IPS-NIHi7 (cell line): ENCODE measurements at regions not wholly inside any gene's neighbourhood (a gene's known extent, or its start where the extent isn't known, plus 50 kb on each side); places are given as distances from the start of the nearest gene placed in this dataset.
"Not testable (repeated sequence)": the region's sequence is repeated elsewhere in the genome, so short reads cannot be mapped to it uniquely, and the experiment has no call there.

Experiments used
- DNase-seq: peaks from one replicate; pipeline ENCODE4 v3.0.0; 2012; ENCODE audit warnings: mixed read lengths; ENCODE audit errors: extremely low spot score

- not testable (repeated sequence) for DNase-seq
Measured at GRCh38 chr10:109809954-109810353, 113.4 kb downstream of the XPNPEP1 start.

GRCh38 chr10:109801191-109801590 is 122.1 kb downstream of the XPNPEP1 start:
- DNase-seq, result not testable (repeated sequence)

- no peak for DNase-seq
Measured at GRCh38 chr10:109790647-109791046, 132.7 kb downstream of the XPNPEP1 start.

- DNase-seq, result no peak
Measured at GRCh38 chr10:109784236-109784635, 139.1 kb downstream of the XPNPEP1 start.

GRCh38 chr10:109783286-109783685 is 140.0 kb downstream of the XPNPEP1 start:
- DNase-seq, result no peak

DNA sequence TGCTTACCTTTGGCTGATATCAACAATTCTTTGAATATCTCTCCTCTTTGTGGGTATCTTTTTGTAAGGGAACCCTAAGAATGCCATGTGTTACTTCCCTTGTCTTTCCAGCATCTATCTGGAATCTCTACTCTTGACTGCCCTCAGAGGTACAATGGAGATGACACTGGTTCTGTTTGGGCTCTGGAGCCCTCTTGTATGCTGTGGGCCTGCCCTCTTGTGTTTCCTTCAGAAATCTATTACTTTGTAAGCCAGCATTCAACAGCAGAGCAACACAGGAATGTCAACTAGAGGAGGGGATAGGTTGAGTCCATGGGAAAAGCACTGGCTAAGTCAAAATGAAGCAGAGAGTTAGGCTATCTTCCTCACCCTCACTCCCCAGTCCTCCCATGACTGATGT is 142.3 kb downstream of the XPNPEP1 start:
- DNase-seq, result no peak

DNA sequence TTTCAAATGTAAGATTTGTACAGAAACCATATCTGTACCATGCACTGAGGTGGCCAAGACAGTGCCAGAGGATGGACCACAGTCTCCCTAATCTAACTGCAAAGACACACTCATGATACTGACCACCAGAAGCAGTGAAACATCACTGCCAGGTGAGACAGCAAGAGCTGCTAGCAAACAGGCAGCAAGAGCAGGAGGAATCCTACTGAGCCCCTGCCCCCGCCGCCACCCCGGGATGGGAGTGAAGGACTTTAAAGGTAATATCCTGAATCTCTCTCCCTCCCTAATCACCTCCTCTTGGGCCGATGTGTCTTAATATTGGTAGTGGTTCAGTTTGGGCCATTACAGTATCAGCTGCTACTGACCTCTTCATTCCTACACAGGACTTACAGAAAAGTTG is 144.3 kb downstream of the XPNPEP1 start:
- DNase-seq, result no peak

- DNase-seq, result no peak
Measured at GRCh38 chr10:109774121-109774440, 149.2 kb downstream of the XPNPEP1 start.

- DNase-seq, result peak; percentile 45
Measured at GRCh38 chr10:109773288-109774120, 149.8 kb downstream of the XPNPEP1 start.

DNA sequence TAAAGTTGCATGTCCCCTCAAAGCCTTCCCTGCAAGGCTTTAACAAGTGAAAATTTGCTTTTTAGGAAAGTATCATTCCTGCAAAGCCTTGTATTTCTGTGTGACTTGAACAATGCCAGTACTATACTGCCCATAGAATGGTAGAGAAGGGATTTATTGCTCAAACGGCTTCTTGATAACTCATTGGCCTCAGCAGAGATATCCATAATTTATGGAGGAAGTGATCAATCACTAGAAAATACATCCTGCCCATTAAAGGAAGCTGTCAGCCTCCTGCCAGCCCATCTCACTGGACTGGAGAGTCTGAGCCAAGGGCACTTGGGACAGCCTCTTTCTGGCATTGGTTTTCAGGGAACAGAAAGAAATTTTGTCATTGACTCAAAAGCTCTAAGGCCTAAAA is 152.6 kb downstream of the XPNPEP1 start:
- DNase-seq, result no peak

- no peak for DNase-seq
Measured at GRCh38 chr10:109769966-109770365, 153.3 kb downstream of the XPNPEP1 start.

DNA sequence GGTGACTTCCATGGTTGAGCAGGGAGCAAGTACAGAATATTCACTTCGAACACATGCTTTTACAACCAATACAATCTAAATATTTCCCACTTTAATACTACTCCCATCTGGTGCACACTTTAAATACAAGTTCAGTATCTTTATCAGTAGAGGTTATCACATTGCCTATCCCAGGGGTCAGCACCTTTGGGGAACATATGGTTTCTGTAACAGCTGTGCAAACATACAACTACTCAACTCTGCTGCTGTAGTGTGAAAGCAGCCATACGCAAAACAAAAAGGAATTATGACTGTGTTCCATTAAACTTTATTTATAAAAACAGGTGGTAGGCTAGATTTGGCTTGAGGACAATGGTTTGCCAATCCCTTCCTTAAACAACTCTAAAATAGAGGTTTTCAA is 157.5 kb downstream of the XPNPEP1 start:
- no peak for DNase-seq

- no peak for DNase-seq
Measured at GRCh38 chr10:109762555-109762954, 160.8 kb downstream of the XPNPEP1 start.

- not testable (repeated sequence) for DNase-seq
Measured at GRCh38 chr10:109757670-109758069, 165.6 kb downstream of the XPNPEP1 start.

DNA sequence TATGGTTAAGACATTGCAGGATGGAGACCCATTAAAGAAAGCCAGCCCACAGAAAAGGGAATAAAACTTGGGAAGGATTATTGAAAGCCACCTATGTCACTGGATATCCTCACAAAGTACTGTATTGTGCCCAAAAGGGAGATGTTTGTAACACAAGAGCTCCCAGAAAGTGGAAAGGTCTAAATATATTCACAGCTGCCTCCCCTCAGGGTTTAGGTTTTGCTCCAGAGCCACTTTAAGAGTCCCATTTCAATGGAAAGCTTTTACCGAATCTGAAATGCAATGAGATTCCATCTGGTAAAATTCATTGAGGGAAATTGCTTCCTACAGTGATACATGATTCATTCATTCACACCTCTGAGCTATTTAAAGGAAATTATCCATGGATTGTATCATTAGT is 176.4 kb downstream of the XPNPEP1 start:
- no peak for DNase-seq

DNA sequence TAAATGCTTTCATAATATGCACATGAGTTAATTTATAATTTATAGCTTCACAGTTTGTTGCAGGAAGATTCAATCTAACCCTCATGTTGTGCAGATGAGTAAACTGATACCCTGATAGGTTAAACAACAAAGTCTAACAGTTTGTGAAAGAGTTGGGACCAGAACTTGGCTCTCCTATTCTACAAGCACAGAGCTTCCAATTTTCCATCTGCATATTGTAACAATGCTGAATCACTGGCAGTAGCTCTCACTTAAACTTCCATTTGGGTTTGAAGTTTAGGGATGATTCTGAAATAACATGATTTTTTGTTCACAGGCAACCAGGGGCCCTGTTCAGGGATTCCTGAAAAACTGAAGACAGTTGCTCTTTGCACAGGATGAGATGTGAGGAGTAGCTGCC is 179.3 kb downstream of the XPNPEP1 start:
- no peak for DNase-seq

GRCh38 chr10:109743574-109743973 is 179.7 kb downstream of the XPNPEP1 start:
- DNase-seq, result no peak

DNA sequence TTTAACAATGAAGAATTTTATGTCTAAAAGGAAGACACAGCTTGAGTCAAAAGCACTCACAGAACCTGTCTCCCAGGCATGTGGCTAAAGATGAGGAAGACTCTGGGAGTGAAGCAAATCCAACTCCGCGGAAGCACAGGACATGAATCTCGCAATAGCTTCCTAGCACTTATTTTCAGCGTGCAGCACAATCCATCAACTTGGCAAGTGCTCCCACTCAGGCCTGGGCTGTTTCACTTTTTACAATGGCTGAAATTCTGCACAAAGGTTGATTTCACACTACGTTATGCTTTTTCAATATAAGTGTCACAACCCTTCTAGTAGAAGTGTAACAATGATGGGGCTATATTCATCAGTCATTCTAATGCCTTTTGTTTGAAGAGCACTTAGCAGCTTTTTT is 180.2 kb downstream of the XPNPEP1 start:
- DNase-seq, result no peak

DNA sequence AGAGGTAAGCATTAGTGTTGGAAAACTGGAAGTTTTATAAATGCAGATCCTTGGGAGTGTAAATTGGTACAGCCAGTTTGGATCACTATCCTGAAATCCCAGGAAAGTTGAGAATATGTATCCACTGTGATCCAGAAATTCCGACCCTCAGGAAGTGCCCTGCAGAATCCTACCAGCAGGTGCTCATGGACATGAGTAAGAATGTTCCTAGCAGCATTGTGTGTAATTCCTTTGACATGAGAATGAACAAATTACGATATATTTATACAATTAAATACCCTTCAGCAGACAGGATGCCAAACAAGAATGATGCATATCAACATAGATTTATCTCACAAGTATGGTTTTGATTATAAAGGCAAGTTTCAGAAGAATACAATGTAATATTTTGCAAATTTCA is 181.6 kb downstream of the XPNPEP1 start:
- DNase-seq, result no peak

GRCh38 chr10:109740436-109740835 is 182.9 kb downstream of the XPNPEP1 start:
- DNase-seq, result no peak

GRCh38 chr10:109737626-109738025 is 185.7 kb downstream of the XPNPEP1 start:
- no peak for DNase-seq

DNA sequence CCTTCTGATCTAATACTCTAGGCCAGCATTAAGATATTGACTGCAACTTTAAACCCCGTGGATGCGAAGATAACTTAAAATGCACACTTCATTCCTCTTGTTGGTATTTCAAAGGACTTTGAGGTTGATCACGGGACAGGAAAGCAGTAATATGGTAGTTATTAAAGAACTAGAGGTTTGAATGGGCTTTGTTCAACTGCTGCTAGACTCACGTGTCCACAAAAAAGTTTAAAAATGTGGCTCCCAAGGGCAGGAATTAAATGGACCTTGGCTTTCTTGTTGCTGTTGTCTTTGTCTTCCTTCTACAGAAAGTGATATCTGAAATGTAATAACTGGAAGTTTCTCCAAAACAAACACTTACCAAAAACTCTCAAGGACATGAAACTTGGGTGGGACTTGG is 186.3 kb downstream of the XPNPEP1 start:
- DNase-seq, result no peak

DNA sequence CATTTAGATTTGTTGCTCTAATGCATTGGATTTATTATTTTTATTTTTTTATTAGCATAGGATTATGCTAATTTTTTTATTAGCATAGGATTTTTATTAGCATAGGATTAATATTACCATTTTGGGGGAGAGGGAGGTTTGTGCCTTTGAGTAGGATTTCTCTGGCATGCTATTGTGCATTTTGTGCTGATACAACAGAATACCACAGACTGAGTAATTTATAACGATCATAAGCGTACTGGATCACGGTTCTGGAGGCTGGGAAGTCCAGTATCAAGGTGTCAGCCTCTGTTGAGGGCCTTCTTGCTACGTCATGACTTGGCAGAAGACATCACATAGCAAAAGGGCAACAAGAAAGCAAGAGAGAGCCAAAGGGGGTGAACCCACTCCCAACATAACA is 187.5 kb downstream of the XPNPEP1 start:
- DNase-seq, result no peak
